Activated CD8-positive, alpha-beta memory T cell treated with anti-CD3 and anti-CD28 coated beads for 1 hour (primary cell): ENCODE measurements at regions not wholly inside any gene's neighbourhood (a gene's known extent, or its start where the extent isn't known, plus 50 kb on each side); places are given as distances from the start of the nearest gene placed in this dataset.

ENCODE experiments used
- DNase-seq, 2 donors: peaks; one replicate each; pipeline ENCODE4 v3.0.0-alpha.2; 2020; ENCODE audit warnings: low read depth in 1 of 2; ENCODE audit errors: extremely low read depth in 1 of 2

GRCh38 chr10:28952523-28952922, 275.2 kb downstream of the BAMBI start:
- no peak for DNase-seq

GRCh38 chr10:28954211-28954610, 276.9 kb downstream of the BAMBI start:
- no peak for DNase-seq

GRCh38 chr10:28958468-28958867, 281.1 kb downstream of the BAMBI start:
- DNase-seq: no peak

- DNase-seq: no peak
Observed at GRCh38 chr10:28959850-28960501, 282.7 kb downstream of the BAMBI start.

DNA sequence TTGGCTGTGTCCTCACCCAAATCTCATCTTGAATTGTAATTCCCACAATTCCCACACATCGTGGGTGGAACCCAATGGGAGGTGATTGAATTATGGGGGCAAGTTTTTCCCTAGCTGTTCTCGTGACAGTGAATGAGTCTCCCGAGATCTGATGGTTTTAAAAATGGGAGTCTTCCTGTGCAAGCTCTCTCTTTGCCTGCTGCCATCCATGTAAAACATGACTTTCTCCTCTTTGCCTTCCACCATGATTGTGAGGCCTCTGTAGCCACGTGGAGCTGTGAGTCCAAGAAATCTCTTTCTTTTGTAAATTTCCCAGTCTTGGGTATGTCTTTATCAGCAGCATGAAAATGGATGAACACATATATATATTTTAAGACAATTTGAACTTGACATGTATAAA, 285.4 kb downstream of the BAMBI start:
- no peak for DNase-seq

- DNase-seq: no peak
Observed at GRCh38 chr10:28963539-28964221, 286.4 kb downstream of the BAMBI start.

GRCh38 chr10:28965937-28966336, 288.6 kb downstream of the BAMBI start:
- no peak for DNase-seq

DNA sequence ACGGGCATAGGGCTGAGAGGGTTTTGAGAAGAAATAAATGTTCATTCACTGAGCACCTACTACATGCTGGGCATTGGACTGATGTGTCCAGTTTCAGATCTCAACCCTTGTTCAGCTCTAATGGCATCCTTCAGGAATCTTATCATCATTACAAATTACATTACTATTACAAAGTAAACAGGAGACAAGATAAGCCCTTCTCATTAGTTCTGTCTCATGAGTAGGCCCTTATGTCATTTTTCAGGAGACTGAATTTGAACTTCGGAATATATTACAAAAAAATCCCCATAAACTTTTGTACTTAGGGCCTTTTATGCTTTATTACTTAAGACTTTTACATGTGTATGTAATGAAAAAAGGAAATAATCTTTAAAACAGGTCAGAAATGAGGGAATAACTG, 289.7 kb downstream of the BAMBI start:
- no peak for DNase-seq

DNA sequence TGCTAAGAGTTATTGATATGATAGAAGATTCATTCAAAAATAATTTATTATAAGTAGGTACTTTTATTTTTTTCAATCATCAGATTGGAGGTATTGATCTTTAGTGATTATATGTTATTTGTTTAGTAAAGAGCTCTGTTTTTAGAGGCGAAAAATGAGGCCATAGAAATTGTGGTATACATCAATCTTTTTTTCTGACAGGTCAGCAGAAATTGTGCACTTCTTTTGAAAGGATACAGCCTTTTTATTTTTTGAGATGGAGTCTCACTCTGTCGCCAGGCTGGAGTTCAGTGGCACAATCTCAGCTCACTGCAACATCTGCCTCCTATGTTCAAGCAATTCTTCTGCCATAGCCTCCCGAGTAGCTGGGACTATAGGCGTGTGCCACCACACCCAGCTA, 292.1 kb downstream of the BAMBI start:
- no peak for DNase-seq

- no peak for DNase-seq
Observed at GRCh38 chr10:28970231-28970630, 292.9 kb downstream of the BAMBI start.

DNA sequence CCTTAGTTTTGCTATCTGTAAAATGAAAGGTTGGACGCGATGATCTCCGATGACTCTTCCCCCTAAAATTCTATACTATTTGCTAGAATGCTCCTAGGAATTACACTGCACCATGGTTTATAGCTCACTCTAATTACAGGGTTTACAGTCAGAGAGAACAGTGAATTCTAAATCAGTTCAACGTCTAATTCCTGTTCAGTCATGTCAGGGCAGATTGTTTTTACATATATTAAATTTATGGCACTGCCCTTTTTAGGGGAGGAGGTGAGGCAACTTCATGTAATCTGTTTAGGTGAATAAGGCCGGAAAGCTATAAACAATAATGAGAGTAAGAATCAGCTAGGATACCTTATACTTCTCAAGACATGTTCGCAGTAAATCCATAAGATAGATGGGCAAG, 293.9 kb downstream of the BAMBI start:
- no peak for DNase-seq

- no peak for DNase-seq
Observed at GRCh38 chr10:28971764-28972163, 294.4 kb downstream of the BAMBI start.

GRCh38 chr10:28973309-28973972, 296.1 kb downstream of the BAMBI start:
- DNase-seq: no peak

DNA sequence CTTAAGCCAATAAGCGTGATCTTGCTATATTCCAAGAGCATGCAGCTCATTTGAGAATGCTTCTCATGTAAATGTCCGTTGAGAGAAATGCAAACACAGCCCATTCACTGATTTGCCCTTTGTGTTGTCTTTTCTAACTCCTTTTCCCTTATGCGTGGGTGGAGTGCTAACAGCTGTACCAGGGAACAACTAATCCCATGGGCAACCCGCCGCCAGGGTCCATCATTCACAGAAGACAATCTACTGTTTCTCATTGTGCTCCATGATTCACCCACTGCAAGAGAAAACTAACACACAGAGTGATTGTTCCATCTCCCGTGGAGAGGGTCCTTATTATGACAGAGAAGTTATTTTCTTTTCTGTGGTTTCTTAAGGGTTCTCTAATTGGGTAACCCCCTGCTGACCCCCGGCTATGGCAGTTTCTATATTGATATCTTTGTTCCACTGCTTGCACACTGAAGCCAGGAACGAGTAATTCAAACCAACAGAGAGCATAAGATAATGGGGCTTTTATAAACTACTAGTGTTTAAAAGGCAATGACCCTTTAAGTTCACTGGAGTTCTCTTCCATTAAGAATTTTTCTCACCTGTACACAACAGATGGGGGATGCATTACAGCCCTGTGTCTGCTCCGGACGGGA, 298.7 kb downstream of the BAMBI start:
- DNase-seq: no peak

- DNase-seq: no peak
Observed at GRCh38 chr10:28977518-28977917, 300.2 kb downstream of the BAMBI start.

DNA sequence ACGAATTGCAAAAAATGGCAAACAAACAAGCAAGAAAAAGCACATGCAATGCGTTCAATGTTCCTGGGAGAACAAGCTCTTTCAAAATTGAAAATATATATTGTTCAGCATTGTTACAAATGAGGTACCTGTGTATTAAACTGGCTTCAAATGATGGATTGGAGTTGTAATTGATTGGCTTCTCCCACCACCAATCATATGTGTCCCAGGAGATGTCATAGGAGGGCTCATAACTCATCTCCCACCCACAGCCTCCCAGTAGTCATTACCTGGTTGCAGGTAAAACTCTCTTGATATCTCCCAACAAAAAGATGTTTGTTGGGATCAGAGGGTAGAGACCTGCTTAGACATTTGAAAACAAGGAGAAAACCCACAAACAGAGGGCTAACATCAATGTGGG, 302.9 kb downstream of the BAMBI start:
- no peak for DNase-seq

- no peak for DNase-seq
Observed at GRCh38 chr10:28981007-28981406, 303.7 kb downstream of the BAMBI start.

GRCh38 chr10:28982974-28983373, 305.7 kb downstream of the BAMBI start:
- no peak for DNase-seq

GRCh38 chr10:28983799-28984198, 305.1 kb upstream of the LYZL1 start:
- no peak for DNase-seq

DNA sequence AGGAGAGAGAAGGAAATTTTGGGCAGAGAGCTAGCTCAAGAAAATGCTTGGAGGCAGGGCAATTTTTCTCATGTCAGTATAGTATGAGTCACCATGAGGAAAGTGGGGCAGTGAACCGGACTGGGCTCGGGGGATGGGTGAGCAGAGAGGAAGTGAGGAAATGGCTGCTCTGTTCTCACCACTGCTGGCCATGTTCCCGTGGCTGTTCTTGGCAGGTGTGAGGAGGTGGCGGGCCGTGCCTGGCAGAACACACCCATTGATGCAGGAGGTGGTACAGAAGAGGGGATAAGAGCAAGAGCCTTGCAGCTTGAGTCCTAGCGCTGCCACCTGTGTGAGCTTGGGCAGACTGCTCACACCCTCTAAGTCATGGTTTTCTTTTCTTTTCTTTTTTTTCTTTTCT, 304.4 kb upstream of the LYZL1 start:
- no peak for DNase-seq

- DNase-seq: no peak
Observed at GRCh38 chr10:28985137-28985885, 303.6 kb upstream of the LYZL1 start.
